ENCODE measurements at regions not wholly inside any gene's neighbourhood (a gene's known extent, or its start where the extent isn't known, plus 50 kb on each side); places are given as distances from the start of the nearest gene placed in this dataset.

DNA sequence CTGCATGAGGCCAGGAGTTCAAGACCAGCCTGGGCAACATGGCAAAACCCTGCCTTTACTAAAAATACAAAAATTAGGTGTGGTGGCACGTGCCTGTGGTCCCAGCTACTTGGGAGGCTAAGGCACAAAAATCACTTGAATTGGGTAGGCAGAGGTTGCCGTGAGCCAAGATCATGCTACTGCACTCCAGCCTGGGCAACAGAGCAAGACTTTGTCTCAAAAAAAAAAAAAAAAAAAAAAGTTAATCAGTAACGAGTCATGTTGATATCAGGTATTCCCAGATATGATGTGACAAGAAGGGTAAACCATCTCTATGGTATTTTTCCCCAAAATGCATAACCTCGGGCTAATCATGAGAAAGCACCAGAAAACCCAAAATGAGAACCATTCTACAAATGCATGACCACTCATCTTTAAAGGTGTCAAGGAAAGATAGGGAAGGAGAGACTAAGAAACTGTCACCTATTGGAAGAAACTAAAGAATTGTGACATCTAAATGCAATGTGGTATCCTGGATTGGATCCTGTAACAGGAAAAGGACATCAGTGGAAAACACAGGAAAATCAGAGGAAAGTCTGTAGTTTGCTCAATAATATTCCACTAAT is 66.5 kb upstream of the MAP4 start:
- TF ChIP-seq, protein P1, sequence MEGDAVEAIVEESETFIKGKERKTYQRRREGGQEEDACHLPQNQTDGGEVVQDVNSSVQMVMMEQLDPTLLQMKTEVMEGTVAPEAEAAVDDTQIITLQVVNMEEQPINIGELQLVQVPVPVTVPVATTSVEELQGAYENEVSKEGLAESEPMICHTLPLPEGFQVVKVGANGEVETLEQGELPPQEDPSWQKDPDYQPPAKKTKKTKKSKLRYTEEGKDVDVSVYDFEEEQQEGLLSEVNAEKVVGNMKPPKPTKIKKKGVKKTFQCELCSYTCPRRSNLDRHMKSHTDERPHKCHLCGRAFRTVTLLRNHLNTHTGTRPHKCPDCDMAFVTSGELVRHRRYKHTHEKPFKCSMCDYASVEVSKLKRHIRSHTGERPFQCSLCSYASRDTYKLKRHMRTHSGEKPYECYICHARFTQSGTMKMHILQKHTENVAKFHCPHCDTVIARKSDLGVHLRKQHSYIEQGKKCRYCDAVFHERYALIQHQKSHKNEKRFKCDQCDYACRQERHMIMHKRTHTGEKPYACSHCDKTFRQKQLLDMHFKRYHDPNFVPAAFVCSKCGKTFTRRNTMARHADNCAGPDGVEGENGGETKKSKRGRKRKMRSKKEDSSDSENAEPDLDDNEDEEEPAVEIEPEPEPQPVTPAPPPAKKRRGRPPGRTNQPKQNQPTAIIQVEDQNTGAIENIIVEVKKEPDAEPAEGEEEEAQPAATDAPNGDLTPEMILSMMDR (IDR thresholded peaks at IDR 0.05; ENCODE audit: insufficient read depth, low read length, poor library complexity, severe bottlenecking), result no peak
- no peak for TF ChIP-seq EZH2phosphoT487 (conservative IDR thresholded peaks at IDR 0.05; ENCODE audit: low read length)

Data from SU-DHL-6 (cell line).